ENCODE measurements at regions not wholly inside any gene's neighbourhood (a gene's known extent, or its start where the extent isn't known, plus 50 kb on each side); places are given as distances from the start of the nearest gene placed in this dataset.

DNA sequence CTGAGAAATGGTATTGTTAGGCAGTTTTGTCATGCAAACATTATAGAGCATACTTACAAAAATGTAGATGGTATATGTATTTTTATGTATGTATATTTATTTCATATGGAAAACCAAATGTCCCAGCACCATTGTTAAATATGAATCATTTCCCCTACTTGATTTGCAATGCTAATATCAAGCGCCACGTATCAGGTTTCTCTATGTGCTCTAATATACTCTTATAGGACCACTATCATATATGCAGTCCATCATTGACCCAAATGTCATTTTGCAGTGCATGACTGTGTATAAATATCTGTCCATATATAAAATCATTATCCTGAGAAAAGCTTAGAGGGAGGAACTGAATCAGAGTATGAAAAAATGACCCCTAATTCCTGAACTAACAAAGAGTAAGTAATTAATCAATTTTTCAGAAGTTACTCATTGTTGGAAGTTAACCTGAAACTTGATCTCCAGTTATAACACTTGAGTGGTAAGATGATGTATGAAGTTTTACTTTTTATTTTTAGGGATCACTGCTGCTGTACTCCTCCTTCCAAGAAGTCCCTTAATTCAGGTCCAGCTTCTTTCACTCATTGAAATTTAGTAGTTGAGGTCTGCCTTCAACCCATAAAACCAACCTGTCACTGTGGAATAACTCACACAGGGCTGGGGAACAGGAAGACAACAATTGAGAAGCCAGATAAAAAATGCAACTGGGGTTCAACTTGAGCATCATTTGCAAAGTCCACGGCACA is 134.8 kb upstream of the LDB2 start:
- TF ChIP-seq, protein P1, sequence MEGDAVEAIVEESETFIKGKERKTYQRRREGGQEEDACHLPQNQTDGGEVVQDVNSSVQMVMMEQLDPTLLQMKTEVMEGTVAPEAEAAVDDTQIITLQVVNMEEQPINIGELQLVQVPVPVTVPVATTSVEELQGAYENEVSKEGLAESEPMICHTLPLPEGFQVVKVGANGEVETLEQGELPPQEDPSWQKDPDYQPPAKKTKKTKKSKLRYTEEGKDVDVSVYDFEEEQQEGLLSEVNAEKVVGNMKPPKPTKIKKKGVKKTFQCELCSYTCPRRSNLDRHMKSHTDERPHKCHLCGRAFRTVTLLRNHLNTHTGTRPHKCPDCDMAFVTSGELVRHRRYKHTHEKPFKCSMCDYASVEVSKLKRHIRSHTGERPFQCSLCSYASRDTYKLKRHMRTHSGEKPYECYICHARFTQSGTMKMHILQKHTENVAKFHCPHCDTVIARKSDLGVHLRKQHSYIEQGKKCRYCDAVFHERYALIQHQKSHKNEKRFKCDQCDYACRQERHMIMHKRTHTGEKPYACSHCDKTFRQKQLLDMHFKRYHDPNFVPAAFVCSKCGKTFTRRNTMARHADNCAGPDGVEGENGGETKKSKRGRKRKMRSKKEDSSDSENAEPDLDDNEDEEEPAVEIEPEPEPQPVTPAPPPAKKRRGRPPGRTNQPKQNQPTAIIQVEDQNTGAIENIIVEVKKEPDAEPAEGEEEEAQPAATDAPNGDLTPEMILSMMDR (IDR thresholded peaks at IDR 0.05), result no peak
- no peak for TF ChIP-seq POLR2A (IDR thresholded peaks at IDR 0.05)
- TF ChIP-seq POLR2AphosphoS5 (IDR thresholded peaks at IDR 0.05), result no peak

Data from prostate gland (tissue), 2 donors.